ENCODE measurements at regions not wholly inside any gene's neighbourhood (a gene's known extent, or its start where the extent isn't known, plus 50 kb on each side); places are given as distances from the start of the nearest gene placed in this dataset.

DNA sequence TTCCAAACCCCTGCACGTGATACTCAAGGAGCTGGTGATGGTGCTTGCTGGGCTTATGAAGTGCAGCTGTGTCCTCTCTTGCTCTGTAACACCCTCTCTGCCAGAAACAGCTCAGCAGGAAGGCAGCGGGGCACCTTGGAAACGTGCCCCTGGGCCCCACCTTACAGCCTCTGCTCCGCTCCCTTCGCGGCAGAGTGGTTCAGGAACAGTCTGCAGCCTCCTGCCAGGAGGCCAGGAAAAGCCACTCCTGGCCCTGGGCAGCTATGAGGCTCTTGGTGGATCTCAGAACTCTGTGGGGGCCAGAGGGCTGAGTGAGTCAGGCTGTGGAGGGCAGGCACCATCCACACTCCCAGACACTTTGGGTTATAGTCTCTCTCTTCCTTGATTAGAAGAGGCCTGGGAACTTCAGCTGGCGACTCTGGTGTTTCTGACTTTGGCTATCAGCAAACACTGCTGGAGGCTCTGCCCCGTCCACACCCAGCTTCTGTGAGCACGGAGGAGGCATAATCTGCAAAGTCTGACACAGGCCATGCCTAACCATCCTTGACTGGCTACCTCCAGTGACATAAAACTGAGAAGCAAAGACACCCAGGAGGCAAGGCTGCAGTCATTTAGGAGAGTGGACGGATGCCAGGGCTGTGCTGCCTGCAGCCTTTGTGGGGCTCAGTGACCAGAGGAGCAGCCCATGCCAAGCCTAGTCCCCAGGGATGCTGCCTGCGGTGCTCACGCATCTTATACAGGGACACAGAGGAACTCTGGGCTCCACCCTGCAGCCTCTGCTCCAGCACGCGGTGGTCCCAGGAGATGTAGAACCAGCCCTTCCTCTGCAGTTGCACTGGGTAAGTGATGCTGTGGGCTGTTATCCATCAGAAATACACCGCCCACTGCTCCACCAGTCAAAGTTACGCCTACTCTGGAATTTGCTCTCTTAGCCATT, 65.3 kb downstream of the METRNL start:
- FAIRE-seq = no peak
- no peak for DNase-seq (ENCODE audit: low spot score)

DNA sequence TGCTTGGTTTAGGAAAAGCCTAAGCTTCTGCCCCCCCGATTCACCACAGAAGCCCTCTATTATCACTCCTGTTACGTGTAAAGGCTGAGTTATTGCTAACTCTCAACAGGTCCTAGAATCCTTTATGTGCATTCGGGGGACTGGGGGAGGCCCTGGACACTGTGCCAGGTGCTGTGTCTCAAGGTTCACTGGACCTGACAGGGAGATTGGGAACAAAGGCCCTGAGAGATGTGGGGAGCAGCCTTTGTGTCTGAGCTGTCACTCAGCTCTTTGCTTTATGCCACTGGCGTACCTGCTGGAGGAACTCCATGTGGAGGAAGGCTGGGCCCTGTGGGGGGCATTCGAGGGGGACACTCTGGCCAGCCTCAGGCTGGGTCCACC, 65.9 kb downstream of the METRNL start:
- no peak for FAIRE-seq

DNA sequence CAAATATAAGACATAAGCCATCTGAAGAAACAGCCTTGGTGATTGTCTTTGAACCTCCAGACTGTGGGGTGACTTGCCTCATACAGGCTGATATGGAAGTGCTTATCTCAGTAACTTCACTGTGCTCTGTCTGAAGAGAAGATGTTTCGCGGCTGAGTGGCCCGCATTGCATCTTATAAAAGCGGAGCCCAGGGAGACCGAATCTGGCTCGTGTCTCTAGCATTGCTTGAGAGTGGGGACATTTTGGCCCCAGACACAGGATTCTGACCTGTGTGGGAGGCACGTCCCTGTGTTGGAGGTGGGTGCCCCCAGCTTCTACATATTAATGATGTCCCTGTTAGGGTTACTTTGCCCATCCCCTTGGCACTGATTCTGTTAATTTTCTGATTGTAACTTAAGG, 66.4 kb downstream of the METRNL start:
- DNase-seq (ENCODE audit: low spot score) (no peak), FAIRE-seq (no peak)

More for the DNA sequence above, 65.9 kb downstream of the METRNL start:
- DNase-seq (ENCODE audit: low spot score) = no peak

DNA sequence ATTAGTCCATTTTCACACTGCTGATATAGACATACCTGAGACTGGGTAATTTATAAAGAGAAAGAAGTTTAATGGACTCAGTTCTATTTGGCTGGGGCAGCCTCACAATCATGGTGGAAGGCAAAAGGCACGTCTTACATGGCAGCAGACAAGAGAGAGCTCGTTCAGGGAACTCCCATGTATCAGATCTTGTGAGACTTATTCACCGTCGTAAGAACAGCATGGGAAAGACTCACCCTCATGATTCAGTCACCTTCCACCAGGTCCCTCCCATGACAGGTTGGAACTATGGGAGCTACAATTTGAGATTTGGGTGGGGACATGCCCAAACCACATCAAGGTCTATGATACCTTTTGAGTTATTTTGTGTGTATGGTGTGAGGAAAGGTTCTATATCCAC, 66.9 kb downstream of the METRNL start:
- no peak for FAIRE-seq
- DNase-seq (ENCODE audit: low spot score) = no peak

DNA sequence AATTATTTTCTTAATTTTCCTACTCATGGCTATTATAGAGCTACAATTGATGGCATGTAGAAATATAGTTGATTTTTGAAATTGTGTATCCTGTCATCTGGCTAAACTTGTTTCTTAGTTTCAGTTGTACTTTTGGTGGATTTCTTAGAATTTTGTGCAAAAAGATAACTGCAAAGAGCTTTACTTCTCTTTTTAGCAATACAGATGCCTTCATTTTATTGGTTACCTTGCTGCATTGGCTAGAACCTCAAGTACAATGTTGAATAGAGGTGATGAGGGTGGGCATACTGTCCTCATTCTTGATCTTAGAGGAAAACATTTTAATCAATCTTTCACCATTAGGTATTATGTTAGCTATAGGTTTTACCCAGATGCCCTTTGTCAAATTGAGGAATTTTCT, 67.9 kb downstream of the METRNL start:
- FAIRE-seq (no peak), DNase-seq (ENCODE audit: low spot score) (no peak)

DNA sequence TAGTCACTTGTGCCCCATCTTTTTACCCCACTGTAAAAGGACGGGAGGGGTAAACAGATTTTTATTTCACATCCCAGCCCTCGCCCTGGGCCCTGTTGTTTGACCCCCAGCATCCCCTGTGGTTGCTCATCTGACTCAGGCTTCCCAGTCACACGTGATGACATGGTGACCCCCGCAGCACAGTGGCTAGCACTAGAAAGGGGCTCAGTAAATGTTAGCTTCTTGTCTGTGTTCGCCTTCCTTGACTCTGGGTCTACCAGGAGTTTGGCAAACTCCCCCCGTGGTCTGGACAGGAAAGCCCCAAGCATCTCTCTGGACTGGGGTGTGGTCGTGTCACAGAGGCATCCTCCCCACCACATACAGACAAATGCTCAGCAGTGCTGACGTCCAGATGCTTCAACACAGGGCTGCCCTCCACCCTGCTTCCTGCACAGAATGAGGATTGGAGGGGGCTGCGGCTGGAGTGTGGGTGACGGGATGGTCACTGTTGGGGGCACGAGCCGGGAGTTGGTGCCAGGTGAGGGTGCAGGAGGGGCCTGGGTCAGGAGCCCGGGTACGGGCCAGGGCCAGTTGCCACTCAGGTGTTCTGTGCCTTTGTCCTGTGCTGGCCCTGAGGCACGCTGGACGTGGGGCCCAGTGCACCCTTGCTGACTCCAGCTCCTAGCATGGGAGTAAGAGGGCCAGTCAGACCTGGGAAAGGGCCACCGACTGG, 69.1 kb downstream of the METRNL start:
- FAIRE-seq (no peak), DNase-seq (ENCODE audit: low spot score) (no peak)

DNA sequence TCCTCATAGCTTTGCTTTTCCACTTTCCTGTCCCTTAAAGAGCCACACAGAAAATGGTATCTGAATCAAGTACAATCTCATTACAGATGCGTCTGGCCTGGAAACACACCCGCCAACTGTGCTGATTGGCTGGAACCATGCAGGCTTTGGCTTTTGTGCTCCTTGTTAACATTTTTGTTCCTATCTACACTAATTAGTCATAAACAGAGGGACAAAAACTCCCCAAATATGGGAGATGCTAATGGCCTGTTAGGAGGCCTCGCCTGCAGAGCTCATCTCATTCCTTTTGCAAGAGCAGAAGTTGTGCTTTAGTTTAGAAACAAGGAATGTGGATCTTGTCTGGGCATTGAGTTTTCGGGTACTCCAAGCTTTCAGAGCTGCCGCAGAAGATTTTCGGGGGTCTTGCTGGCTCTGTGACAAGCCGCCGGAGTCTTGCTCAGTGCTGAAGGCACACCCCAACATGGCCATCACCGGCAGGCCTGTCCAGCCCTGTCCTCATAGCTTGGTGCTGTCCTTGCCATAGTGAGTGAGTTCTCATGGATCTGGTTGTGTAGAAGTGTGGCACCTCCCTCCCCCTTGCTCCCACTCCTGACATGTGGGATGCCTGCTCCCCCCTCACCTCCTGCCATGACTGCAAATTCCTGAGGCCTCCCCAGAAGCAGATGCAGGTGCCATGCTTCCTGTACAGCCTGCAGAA, 69.8 kb downstream of the METRNL start:
- FAIRE-seq = no peak

DNA sequence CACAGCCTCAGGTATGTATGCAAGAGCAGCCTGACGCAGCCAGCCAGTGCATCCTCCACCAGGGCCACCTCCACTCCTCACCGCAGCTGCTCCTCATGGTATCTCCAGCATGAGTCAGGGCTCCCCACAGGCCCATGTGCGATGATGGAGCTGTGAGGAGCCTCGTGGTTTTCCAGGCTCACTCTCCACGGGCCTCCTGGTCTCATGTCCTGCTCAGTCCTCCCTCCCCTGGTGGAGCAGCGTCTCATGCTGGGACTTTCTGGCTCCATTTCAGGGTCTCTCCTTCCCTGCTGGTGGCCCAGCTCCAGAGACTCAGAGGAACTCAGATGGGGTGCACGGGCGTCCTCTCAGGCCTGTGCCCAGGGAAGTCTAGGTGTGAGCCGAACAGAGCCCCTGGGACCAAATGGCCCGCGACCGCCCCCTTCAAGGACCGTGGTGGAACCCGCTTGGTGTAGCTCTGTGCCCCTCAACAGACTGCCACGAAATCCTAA, 70.4 kb downstream of the METRNL start:
- DNase-seq (ENCODE audit: low spot score) = no peak
- no peak for FAIRE-seq

More for the DNA sequence above, 69.8 kb downstream of the METRNL start:
- no peak for DNase-seq (ENCODE audit: low spot score)

DNA sequence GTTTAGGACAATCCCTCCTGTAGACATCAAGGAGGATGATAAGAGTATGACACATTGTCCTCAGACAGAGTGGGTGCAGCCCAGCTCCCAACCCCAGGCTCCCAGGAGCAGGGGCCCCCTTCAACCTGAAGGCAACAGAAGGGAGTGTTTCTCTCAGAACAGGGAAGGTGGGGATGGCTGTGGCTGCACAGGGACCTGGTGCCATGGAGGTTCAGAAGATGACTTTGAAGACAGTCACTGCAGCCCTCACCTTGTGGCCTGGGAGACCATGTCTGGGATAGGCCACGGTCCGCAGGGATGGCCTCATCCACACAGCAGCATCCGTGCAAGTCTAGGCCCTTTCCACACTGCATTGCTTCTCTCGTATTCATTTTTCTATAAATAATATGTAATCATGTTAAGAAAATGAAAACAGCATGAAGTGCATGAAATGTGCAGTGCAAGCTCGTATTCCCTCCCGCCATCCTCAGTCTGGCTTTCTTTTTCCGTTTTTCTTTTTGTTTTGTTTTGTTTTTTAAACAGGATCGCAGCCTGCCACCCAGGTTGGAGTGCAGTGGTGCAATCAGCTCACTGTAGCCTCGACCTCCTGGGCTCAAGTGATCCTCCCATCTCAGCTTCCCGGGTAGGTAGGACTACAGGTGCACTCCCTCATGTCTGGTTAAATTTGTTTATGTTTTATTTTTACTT, 71.1 kb downstream of the METRNL start:
- no peak for DNase-seq (ENCODE audit: low spot score)
- no peak for FAIRE-seq

DNA sequence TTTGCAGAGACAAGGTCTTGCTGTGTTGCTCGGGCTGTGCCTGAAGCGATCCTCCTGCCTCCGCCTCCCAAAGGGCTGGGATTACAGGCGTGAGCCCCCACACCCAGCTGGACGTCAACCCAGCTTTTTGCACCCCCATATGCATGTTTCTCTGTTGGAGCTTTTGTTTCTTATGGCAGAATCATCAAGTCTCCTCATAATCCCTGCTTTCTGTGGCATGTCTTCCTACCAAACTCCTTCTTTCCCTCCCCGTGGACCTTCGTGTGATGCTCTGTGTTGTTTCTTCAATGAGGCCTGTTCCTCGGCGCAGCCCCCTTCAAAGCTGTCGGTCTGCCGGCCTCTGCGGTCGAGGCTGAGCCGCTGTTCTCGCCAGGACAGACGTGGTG, 71.6 kb downstream of the METRNL start:
- FAIRE-seq = no peak

DNA sequence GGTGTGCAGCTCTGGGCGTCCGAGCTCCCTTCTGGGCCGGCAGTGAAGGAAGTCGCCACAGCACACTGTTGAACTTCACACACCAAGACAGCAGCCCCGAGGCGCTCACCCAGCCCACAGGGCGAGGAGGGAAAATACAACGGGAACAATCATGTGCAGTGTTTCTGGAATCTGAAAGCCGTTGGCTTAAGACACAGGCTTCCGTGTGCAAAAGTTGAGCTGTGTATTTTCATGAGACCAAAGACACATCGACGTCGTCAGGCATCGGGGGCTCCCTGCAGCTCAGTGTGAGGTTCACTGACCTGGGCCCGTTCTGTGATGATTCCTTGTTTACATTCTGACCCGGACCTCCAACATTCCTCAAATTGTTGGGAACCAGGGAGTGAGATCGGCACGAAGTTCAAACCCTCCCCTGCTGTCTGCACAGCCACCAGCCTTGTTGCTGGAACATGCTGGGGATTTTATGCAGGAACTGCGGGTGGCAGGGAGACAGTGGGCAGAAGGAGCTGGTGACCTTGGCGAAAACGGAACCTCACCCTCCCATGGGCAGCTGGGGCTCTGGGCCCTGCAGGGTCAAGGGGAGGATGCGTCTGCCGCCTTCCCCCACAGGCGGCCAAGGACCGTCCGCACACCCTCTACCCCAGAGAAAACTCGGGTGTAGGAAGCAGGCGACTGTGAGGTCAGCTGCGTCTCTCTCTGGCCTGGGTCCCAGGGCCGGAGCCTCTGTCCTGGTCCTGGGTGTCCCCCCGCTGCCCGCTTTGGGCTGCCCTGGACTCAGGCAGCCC, 72.2 kb downstream of the METRNL start:
- no peak for FAIRE-seq
- DNase-seq (ENCODE audit: low spot score) = no peak

More for the DNA sequence above, 71.6 kb downstream of the METRNL start:
- DNase-seq (ENCODE audit: low spot score) = no peak

DNA sequence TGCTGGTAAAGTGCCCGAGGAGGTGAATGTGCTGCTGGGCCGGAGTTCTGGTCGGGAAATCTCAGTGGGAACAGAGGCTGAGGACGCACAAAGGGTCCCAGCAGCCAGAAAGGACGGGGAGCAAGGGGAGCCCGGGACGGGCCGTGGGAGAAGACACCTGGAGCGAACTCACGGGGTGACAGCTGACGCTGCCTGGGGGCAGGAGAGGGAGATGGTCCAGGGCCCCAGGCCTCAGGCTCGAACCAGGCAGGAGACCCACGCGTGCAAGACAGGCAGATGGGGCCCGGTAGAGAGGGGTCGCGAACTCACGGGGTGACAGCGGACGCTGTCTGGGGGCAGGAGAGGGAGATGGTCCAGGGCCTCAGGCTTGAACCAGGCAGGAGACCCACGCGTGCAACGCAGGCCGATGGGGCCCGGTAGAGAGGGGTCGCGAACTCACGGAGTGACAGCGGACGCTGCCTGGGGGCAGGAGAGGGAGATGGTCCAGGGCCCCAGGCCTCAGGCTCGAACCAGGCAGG, 72.9 kb downstream of the METRNL start:
- DNase-seq (ENCODE audit: low spot score) (no peak), FAIRE-seq (no peak)

DNA sequence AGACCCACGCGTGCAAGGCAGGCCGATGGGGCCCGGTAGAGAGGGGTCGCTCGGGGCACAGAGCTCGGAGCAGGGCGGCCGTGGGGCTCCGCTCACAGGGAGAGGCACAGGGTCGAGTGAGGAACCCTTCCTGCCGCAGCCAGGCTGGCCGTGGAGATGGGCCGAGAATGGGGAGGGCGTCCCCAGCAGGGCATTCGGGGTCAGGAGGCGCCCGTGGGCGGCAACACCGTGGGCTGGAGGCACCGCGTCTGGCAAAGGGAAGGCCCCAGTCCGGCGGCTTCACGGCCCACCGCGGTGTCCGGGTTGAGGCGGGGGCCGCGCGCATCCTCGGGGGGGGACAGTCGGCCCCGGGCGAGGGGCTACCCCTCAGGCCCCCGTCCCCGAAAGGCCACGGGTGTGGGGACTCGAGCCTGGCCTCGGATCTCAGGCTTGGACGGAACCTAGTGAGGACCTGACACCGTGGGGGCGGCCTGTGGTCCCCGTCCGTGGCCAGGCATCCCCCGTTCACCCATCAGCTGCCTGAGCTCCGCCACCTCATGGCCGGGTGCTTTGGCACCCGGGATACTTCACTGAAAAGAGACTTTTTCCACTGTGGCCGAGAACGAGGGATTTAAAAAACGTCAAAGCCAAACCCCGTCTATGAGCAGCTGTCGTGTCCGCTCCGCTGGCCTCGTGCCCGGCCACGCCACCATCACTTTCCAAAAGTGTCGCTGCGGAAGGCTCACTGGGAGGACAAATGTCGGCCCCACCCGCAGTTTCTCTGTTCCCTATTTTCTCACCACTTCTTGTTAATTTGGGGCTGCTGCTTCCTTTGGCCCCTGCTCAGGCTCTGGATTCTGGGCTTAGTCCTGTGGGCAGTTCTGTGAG, 73.6 kb downstream of the METRNL start:
- no peak for FAIRE-seq
- no peak for DNase-seq (ENCODE audit: low spot score)

DNA sequence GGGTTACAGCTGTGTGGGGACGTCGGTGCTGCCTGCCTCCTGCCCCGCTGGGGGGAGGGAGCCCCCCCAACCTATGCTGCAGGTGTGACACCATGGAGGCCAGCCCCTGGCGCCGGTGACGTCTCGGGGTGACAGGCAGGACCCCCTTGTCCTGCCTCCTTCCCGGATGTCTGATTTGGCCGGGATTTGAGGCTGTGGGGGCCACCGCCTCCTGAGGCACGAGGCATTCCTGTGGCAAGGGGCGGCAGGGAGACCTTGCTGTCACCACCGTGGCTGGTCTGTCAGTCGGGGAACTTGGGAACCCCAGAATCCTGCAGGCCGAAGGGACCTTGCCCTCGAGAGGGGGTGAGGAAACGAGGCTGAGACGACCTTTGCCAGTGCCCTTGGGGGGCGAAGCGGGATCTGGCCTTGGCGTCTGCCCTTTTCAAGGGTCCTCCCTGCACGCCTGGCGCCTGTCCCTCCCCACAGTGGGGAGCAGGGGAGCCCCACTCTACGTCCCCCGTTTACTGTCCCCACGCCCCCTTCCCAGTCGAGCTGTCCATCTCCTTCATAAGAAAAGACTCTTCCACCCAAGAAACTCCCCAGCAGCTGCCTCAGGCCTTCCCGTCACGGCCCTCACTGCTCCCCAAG, 74.4 kb downstream of the METRNL start:
- FAIRE-seq (no peak), DNase-seq (ENCODE audit: low spot score) (no peak)

DNA sequence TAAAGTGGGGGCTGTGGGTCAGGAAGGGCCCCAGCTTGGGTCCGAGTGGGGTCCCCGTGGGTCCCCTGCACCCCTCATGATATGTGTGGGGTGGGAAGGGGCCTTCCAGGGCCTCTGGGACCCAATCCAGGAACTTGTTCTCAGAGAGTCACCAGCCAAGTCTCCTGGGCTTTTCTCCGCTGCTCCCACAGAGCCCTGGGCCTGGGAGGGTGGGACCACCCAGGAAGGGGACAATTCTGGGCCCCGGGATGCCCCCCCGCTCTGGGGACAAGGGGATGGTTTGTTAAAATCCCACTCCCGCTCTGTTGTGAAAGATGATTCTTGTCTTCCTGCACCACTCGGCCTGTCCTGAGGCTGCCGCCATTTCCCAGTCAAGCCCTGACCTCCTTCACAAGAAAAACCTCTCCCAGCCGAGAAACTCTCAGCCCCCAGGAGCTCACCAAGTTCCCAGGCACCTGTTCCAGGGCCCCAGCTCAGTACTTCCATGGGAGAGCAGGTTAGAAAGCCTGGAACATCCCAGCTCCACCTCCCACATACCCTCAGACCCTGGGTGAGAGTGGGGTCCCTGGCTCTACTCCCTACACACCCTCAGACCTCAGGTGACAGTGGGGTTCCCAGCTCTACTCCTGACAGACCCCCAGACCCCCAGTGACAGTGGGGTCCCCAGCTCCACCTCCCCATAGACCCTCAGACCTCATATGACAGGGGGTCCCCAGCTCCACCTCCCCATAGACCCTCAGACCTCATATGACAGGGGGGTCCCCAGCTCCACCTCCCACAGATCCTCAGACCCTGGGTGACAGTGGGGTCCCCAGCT, 75.1 kb downstream of the METRNL start:
- DNase-seq (ENCODE audit: low spot score) = no peak
- no peak for FAIRE-seq

DNA sequence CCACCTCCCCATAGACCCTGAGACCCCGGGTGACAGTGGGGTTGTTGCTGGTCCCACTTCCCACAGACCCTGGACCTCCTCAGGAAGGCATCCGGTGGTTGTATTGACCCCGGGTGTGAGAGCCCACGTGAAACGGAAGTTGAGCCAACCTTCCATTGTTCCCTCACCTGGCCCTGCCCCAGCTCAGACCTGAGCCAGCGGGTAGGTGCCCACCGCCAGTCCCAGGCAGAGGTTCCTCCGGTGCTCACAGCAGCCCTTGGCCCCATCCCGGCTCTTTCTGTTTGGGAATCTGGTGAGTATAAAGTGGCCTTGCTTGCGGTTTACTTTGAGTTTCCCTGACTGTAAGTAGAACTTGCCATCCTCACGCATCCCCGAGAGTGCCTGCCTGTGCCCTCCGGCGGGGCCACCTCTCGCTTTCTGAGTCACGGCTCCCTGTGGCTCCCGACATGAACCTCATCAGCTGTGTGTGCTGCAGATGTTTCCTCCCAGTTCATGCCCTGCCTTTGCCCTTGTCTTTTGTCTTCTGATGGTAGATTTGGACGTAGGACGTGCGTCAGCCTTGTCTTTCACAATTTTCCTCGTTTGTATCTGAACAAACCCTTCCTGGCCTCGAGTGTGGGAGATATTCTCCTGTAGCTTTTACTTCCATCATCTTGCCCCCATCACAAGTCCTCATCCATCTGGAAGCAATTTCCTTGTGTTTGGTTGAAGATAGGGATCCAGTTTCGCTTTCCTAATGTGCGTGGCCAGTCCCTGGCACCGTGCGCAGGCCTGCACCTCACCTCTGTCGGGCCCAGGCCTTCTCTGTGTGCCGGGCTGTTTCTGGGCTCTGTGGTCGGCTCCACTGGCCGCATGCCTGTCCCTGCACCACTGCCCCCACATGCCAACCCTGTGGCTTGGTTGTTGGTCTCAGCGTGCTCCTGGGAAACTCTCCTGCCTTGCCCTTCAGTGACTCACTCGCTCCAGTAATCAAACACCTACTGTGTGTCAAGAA, 76.0 kb downstream of the METRNL start:
- FAIRE-seq (no peak), DNase-seq (ENCODE audit: low spot score) (no peak)

DNA sequence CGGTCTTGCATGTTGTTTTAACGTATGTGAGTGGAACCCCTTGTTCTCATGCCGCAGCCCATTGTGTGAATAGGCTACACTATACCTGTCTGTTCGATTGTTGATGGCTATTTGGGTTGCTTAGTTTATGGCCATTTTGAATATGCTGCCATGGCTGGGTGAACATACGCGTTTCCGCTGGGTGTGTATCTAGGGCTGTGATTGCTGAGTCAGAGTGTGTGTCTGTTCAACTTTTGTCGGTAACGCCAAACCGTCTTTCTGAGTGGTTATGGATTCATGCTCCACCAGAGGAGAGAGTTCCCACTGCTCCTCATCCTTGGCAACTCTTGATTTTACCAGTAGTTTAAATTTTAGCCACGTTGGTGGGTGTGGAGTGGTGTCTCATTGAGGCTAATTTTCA, 77.0 kb downstream of the METRNL start:
- FAIRE-seq (no peak), DNase-seq (ENCODE audit: low spot score) (no peak)
